ENCODE measurements at regions not wholly inside any gene's neighbourhood (a gene's known extent, or its start where the extent isn't known, plus 50 kb on each side); places are given as distances from the start of the nearest gene placed in this dataset.

GRCh38 chr9:42388846-42389245, 205.4 kb downstream of the SPATA31A6 start:
- no peak for TF ChIP-seq HES1 (IDR thresholded peaks at IDR 0.05; ENCODE audit: low read depth)
- TF ChIP-seq EZH2 (IDR thresholded peaks at IDR 0.05; ENCODE audit: borderline replicate concordance, low read depth, low read length) = no peak
- no peak for TF ChIP-seq ATF1 (CRISPR knock-in tag; IDR thresholded peaks at IDR 0.05)
- TF ChIP-seq ATF1 (tag; IDR thresholded peaks at IDR 0.05) = no peak
- TF ChIP-seq ZNF609 (CRISPR knock-in tag; IDR thresholded peaks at IDR 0.05; ENCODE audit: borderline replicate concordance) = no peak
- TF ChIP-seq ZNF274 (IDR thresholded peaks at IDR 0.05; ENCODE audit: borderline replicate concordance, low read depth, low read length) = no peak
- no peak for TF ChIP-seq ZNF431 (CRISPR knock-in tag; IDR thresholded peaks at IDR 0.05)
- TF ChIP-seq TGIF2 (CRISPR knock-in tag; IDR thresholded peaks at IDR 0.05) = no peak
- no peak for TF ChIP-seq GTF2F1 (IDR thresholded peaks at IDR 0.05; ENCODE audit: low read depth, low read length)
- TF ChIP-seq TAF1 (IDR thresholded peaks at IDR 0.05; ENCODE audit: control insufficient read depth, extremely low read depth, insufficient read depth, low read length, severe bottlenecking) = no peak
- TF ChIP-seq CHD2 (IDR thresholded peaks at IDR 0.05; ENCODE audit: low read depth, low read length) = no peak
- no peak for TF ChIP-seq CTCF (IDR thresholded peaks at IDR 0.05 in 2 of 3, conservative IDR thresholded peaks at IDR 0.05 in 1 of 3; ENCODE audit: insufficient read depth in 2 of 3, low read depth in 1 of 3, low read length in 3 of 3)
- TF ChIP-seq MYNN (IDR thresholded peaks at IDR 0.05) = no peak
- TF ChIP-seq MYNN (CRISPR knock-in tag; IDR thresholded peaks at IDR 0.05) = no peak
- no peak for TF ChIP-seq ATF6 (CRISPR knock-in tag; IDR thresholded peaks at IDR 0.05)
